Colonic mucosa (tissue), 4 donors: ENCODE measurements at regions not wholly inside any gene's neighbourhood (a gene's known extent, or its start where the extent isn't known, plus 50 kb on each side); places are given as distances from the start of the nearest gene placed in this dataset.

Source experiments
- DNase-seq: peaks from one replicate; pipeline ENCODE4 v3.0.0-alpha.2; 2020
- H3K27ac ChIP-seq: fragments of 200-600 bp; one replicate; pipeline ENCODE4 v1.8.0; 2021
- H3K27me3 ChIP-seq: fragments of 200-600 bp; one replicate; pipeline ENCODE4 v1.8.0; 2021
- H3K36me3 ChIP-seq: fragments of 200-600 bp; one replicate; pipeline ENCODE4 v1.8.0; 2021
- H3K4me1 ChIP-seq: fragments of 200-600 bp; one replicate; pipeline ENCODE4 v1.8.0; 2021; ENCODE audit warnings: mild to moderate bottlenecking
- H3K4me3 ChIP-seq: fragments of 200-600 bp; one replicate; pipeline ENCODE4 v1.8.0; 2021
- H3K9ac ChIP-seq, 2 donors: one replicate each; pipeline ENCODE4 v1.7.0; 2013; ENCODE audit warnings: control low read depth in 2 of 2, low read depth in 2 of 2, low read length in 2 of 2
- H3K9me3 ChIP-seq: fragments of 200-600 bp; one replicate; pipeline ENCODE4 v1.8.0; 2021
- CTCF ChIP-seq: fragments of 200-600 bp; IDR thresholded peaks from one replicate; pipeline ENCODE4 v1.8.0; 2022; ENCODE audit warnings: antibody characterized with exemption, mild to moderate bottlenecking
- intact Hi-C: fragments of 100-400 bp; cut with DNase I; formaldehyde crosslinking; loops from one replicate; pipeline ENCODE4 v1.14.1; 2022
- donor health status: healthy.
- donor health status: DM: no; HTN: no; CAD: no.
- donor health status: DM: no; HTN: no; CAD: no.

GRCh38 chr10:65735382-65735781 is 1190.5 kb upstream of the LRRTM3 start:
- TF ChIP-seq CTCF = no peak

GRCh38 chr10:65742906-65743305 is 1182.9 kb upstream of the LRRTM3 start:
- no peaks in the 10 kb centered on the region for H3K36me3 ChIP-seq
- intact Hi-C loops = no loop called here
- no peak overlapping the region for H3K27ac ChIP-seq
- no peak for TF ChIP-seq CTCF
- no peak overlapping the region for H3K9ac ChIP-seq
- H3K4me3 ChIP-seq = no peak overlapping the region
- H3K27me3 ChIP-seq = no peaks in the 10 kb centered on the region
- H3K4me1 ChIP-seq = no peaks in the 10 kb centered on the region
- H3K9me3 ChIP-seq = no peaks in the 10 kb centered on the region
- DNase-seq = no peak

More at GRCh38 chr10:65735382-65735781, 1190.5 kb upstream of the LRRTM3 start:
- H3K4me1 ChIP-seq = no peaks in the 10 kb centered on the region
- H3K27me3 ChIP-seq = no peaks in the 10 kb centered on the region
- intact Hi-C loops = no loop called here
- H3K9me3 ChIP-seq = no peaks in the 10 kb centered on the region
- H3K36me3 ChIP-seq = no peaks in the 10 kb centered on the region
- DNase-seq = no peak
- H3K27ac ChIP-seq = no peak overlapping the region
- H3K4me3 ChIP-seq = no peak overlapping the region
- no peak overlapping the region for H3K9ac ChIP-seq

GRCh38 chr10:65751218-65751617 is 1174.6 kb upstream of the LRRTM3 start:
- no peaks in the 10 kb centered on the region for H3K27me3 ChIP-seq
- H3K36me3 ChIP-seq = no peaks in the 10 kb centered on the region
- H3K27ac ChIP-seq = no peak overlapping the region
- H3K9me3 ChIP-seq = no peaks in the 10 kb centered on the region
- intact Hi-C loops = no loop called here
- no peak overlapping the region for H3K4me3 ChIP-seq
- no peak for TF ChIP-seq CTCF
- DNase-seq = no peak
- H3K9ac ChIP-seq = no peak overlapping the region
- no peaks in the 10 kb centered on the region for H3K4me1 ChIP-seq

GRCh38 chr10:65751896-65752295 is 1173.9 kb upstream of the LRRTM3 start:
- Histone ChIP-seq H3K27me3 (no peaks in the 10 kb centered on the region), H3K9me3 (no peaks in the 10 kb centered on the region), H3K4me3 (no peak overlapping the region), H3K4me1 (no peaks in the 10 kb centered on the region), H3K36me3 (no peaks in the 10 kb centered on the region), H3K27ac (no peak overlapping the region), H3K9ac (no peak overlapping the region)
- intact Hi-C loops = no loop called here
- DNase-seq = no peak
- TF ChIP-seq CTCF = no peak

GRCh38 chr10:65753532-65753931 is 1172.3 kb upstream of the LRRTM3 start:
- Histone ChIP-seq H3K4me1 (no peaks in the 10 kb centered on the region), H3K36me3 (no peaks in the 10 kb centered on the region), H3K27me3 (no peaks in the 10 kb centered on the region), H3K9ac (no peak overlapping the region), H3K4me3 (no peak overlapping the region), H3K9me3 (no peaks in the 10 kb centered on the region), H3K27ac (no peak overlapping the region)
- intact Hi-C loops = no loop called here
- no peak for TF ChIP-seq CTCF
- no peak for DNase-seq

- Histone ChIP-seq H3K9ac (no peak overlapping the region), H3K27ac (no peak overlapping the region), H3K36me3 (no peaks in the 10 kb centered on the region), H3K4me1 (no peaks in the 10 kb centered on the region), H3K4me3 (no peak overlapping the region), H3K27me3 (no peaks in the 10 kb centered on the region), H3K9me3 (no peaks in the 10 kb centered on the region)
- no peak for DNase-seq
- TF ChIP-seq CTCF = no peak
- intact Hi-C loops = no loop called here
Observed at GRCh38 chr10:65754112-65754511, 1171.7 kb upstream of the LRRTM3 start.
